HepG2 (cell line): ENCODE measurements at regions not wholly inside any gene's neighbourhood (a gene's known extent, or its start where the extent isn't known, plus 50 kb on each side); places are given as distances from the start of the nearest gene placed in this dataset.

Experiments used
- ATAC-seq: fragments of 200-7000 bp; cut with Tn5 transposase; 3 replicates; pipeline ENCODE4 v1.9.1; 2020; ENCODE audit warnings: mild to moderate bottlenecking, moderate library complexity
- BruUV-seq: library from RNA; stranded (reverse); fragments of 400-500 nt; replicated peaks from 2 replicates; lab custom pipeline; 2021; lab: Mats Ljungman, UMichigan
- CTCF ChIA-PET: fragments of 300-600 bp; formaldehyde crosslinking; extraction: SDS; loops from one replicate; lab custom pipeline; 2021; ENCODE audit warnings: low total read pairs, inconsistent platforms, low intra/inter-chr PET ratio; lab: Yijun Ruan, JAX
- POLR2A ChIA-PET: fragments of 350-600 bp; sonication (Branson Sonifier 250); formaldehyde crosslinking; loops from one replicate; lab custom pipeline; 2020; ENCODE audit warnings: antibody characterized with exemption, inconsistent platforms; lab: Yijun Ruan, JAX
- DNase-seq: peaks from one replicate; pipeline ENCODE4 v3.0.0-alpha.2; 2015; ENCODE audit warnings: low spot score
- FAIRE-seq: peaks from 3 replicates; lab custom pipeline; 2011; peaks lifted over from hg19 to GRCh38; lab: Jason Lieb, UNC
- H2AFZ ChIP-seq: one replicate; pipeline ENCODE4 v1.6.1; 2011; ENCODE audit warnings: low read length, inconsistent platforms
- H3K27ac ChIP-seq: fragments of 300-600 bp; 3 replicates; pipeline ENCODE4 v1.8.0; 2011; ENCODE audit warnings: mixed run types, mild to moderate bottlenecking, mixed read lengths, low read length, inconsistent platforms; ENCODE audit not compliant: insufficient read depth; ENCODE audit errors: extremely low read length
- H3K27me3 ChIP-seq, 2 experiments: fragments of 200-600 bp in 1 of 2; 2 replicates in 1 of 2; 3 replicates in 1 of 2; pipeline versions ENCODE4 v1.6.0 to v1.8.0; 2011; ENCODE audit warnings: low read length in 2 of 2, mild to moderate bottlenecking in 2 of 2, moderate library complexity in 2 of 2, inconsistent platforms in 1 of 2; ENCODE audit not compliant: insufficient read depth in 2 of 2, control insufficient read depth in 1 of 2
- H3K36me3 ChIP-seq, 2 experiments: fragments of 200-600 bp in 1 of 2; replicated peaks in 1 of 2; 2 replicates in 1 of 2; 3 replicates in 1 of 2; pipeline versions ENCODE4 v1.5.1 to v1.8.0; 2011; ENCODE audit warnings: low read length in 2 of 2, inconsistent platforms in 1 of 2; ENCODE audit not compliant: insufficient read depth in 2 of 2, control insufficient read depth in 1 of 2
- H3K4me1 ChIP-seq: 2 replicates; pipeline ENCODE4 v1.5.1; 2012; ENCODE audit warnings: low read length, inconsistent platforms; ENCODE audit not compliant: insufficient read depth
- H3K4me2 ChIP-seq: 2 replicates; pipeline ENCODE4 v1.6.0; 2011; ENCODE audit warnings: low read depth, low read length, inconsistent platforms
- H3K4me3 ChIP-seq, 3 experiments: fragments of 200-600 bp in 1 of 3; sonication (generic), shearing (Covaris generic) in 1 of 3; replicated peaks in 1 of 3; 2 replicates each; pipeline ENCODE4 v1.5.1; 2011 to 2016; ENCODE audit warnings: low read length in 3 of 3, inconsistent platforms in 2 of 3, low read depth in 2 of 3, mild to moderate bottlenecking in 2 of 3, control low read depth in 1 of 3, mixed read lengths in 1 of 3; ENCODE audit not compliant: insufficient read depth in 1 of 3
- H3K79me2 ChIP-seq: one replicate; pipeline ENCODE4 v1.6.1; 2011; ENCODE audit warnings: low read length, inconsistent platforms; ENCODE audit not compliant: insufficient read depth
- H3K9ac ChIP-seq: 2 replicates; pipeline ENCODE4 v1.6.0; 2011; ENCODE audit warnings: mild to moderate bottlenecking, low read depth, low read length, inconsistent platforms; ENCODE audit not compliant: insufficient read depth
- H3K9me3 ChIP-seq: 2 replicates; pipeline ENCODE4 v1.5.1; 2012; ENCODE audit warnings: mild to moderate bottlenecking, low read length
- H4K20me1 ChIP-seq: 2 replicates; pipeline ENCODE4 v1.6.0; 2011; ENCODE audit warnings: inconsistent platforms, mild to moderate bottlenecking, low read length, moderate library complexity; ENCODE audit not compliant: insufficient read depth
- AGO2 ChIP-seq: fragments of 200-400 bp; formaldehyde crosslinking; optimal IDR thresholded peaks from 2 replicates; pipeline ENCODE3; 2017; ENCODE audit warnings: mild to moderate bottlenecking, low read depth, low read length, moderate library complexity
- ARNTL ChIP-seq: sonication (generic); formaldehyde crosslinking; IDR thresholded peaks from 2 replicates; pipeline ENCODE4 v1.4.0; 2020; ENCODE audit warnings: mild to moderate bottlenecking, missing genetic modification reagents
- ESRRA ChIP-seq: sonication (generic); formaldehyde crosslinking; IDR thresholded peaks from 2 replicates; pipeline ENCODE4 v1.5.1; 2020; ENCODE audit warnings: mild to moderate bottlenecking, low read depth, missing genetic modification reagents
- HIC2 ChIP-seq: sonication (generic); formaldehyde crosslinking; IDR thresholded peaks from 2 replicates; pipeline ENCODE4 v1.9.0; 2022; ENCODE audit warnings: low read depth, missing genetic modification reagents
- KLF12 ChIP-seq: sonication (generic); formaldehyde crosslinking; IDR thresholded peaks from 2 replicates; pipeline ENCODE4 v1.4.0; 2020; ENCODE audit warnings: missing genetic modification reagents, borderline replicate concordance
- KLF13 ChIP-seq: sonication (generic); formaldehyde crosslinking; IDR thresholded peaks from 2 replicates; pipeline ENCODE4 v1.4.0; 2020; ENCODE audit warnings: mild to moderate bottlenecking, missing genetic modification reagents
- MYPOP ChIP-seq: sonication (generic); formaldehyde crosslinking; IDR thresholded peaks from 2 replicates; pipeline ENCODE4 v1.8.1; 2023; ENCODE audit warnings: mild to moderate bottlenecking, moderate library complexity, missing genetic modification reagents
- NFKBIZ ChIP-seq: IDR thresholded peaks from 2 replicates; pipeline ENCODE4 v1.6.1; 2018; ENCODE audit warnings: missing genetic modification reagents, missing compliant biosample characterization
- NR2F6 ChIP-seq, 2 experiments: IDR thresholded peaks; 2 replicates each; pipeline ENCODE4 v1.6.1; 2016; ENCODE audit warnings: antibody characterized with exemption in 1 of 2, mild to moderate bottlenecking in 1 of 2
- RXRB ChIP-seq: IDR thresholded peaks from 2 replicates; pipeline ENCODE4 v1.6.1; 2016; ENCODE audit warnings: borderline replicate concordance, missing genetic modification reagents, missing compliant biosample characterization
- SIN3B ChIP-seq: fragments of 150-350 bp; IDR thresholded peaks from 2 replicates; pipeline ENCODE4 v1.6.1; 2014; ENCODE audit warnings: low read length
- SRF ChIP-seq: IDR thresholded peaks from 2 replicates; pipeline ENCODE4 v1.6.1; 2011; ENCODE audit warnings: mild to moderate bottlenecking, low read depth, low read length, moderate library complexity
- ZNF343 ChIP-seq: sonication (generic); formaldehyde crosslinking; IDR thresholded peaks from 2 replicates; pipeline ENCODE4 v1.4.0; 2020; ENCODE audit warnings: mild to moderate bottlenecking, missing genetic modification reagents
- ZNF563 ChIP-seq: sonication (generic); formaldehyde crosslinking; IDR thresholded peaks from 2 replicates; pipeline ENCODE4 v1.8.0; 2022; ENCODE audit warnings: mild to moderate bottlenecking, moderate library complexity, missing genetic modification reagents
- ZNF589 ChIP-seq: sonication (generic); formaldehyde crosslinking; conservative IDR thresholded peaks from 2 replicates; pipeline ENCODE4 v1.8.0; 2022; ENCODE audit warnings: mild to moderate bottlenecking, moderate library complexity, missing genetic modification reagents
- WGBS: methylation state at CpG from one replicate; pipeline ENCODE4 v1.1.6; 2017; ENCODE audit warnings: low lambda C conversion rate; 5-methylcytosine and 5-hydroxymethylcytosine counted together
- in situ Hi-C: cut with HindIII; loops from 2 replicates; pipeline ENCODE4 v1.10.0; 2017; ENCODE audit warnings: low pct_unique_long_range_greater_than_20kb; ENCODE audit not compliant: extremely low pct_ligation_motif_present
- intact Hi-C: fragments of 100-400 bp; cut with micrococcal nuclease; formaldehyde crosslinking; loops from one replicate; pipeline ENCODE4 v1.10.0; 2022; ENCODE audit not compliant: unreplicated experiment
- TF ChIP-seq, protein P1 (sequence below): IDR thresholded peaks from 2 replicates; pipeline ENCODE4 v1.6.1; 2012; ENCODE audit warnings: inconsistent platforms
- TF ChIP-seq, protein P2 (sequence below): sonication (generic); formaldehyde crosslinking; IDR thresholded peaks from 2 replicates; pipeline ENCODE4 v1.4.0; 2020; ENCODE audit warnings: mild to moderate bottlenecking, missing genetic modification reagents
- TF ChIP-seq, protein P3 (sequence below): IDR thresholded peaks from 2 replicates; pipeline ENCODE4 v1.6.1; 2018; ENCODE audit warnings: missing genetic modification reagents, mild to moderate bottlenecking, missing compliant biosample characterization

GRCh38 chr6:159331451-159331850 is 162.3 kb downstream of the FNDC1 start (continued):
- TF ChIP-seq KLF12 (no peak), AGO2 (no peak), KLF13 (CRISPR knock-in tag) (no peak), SIN3B (no peak)

GRCh38 chr6:159329081-159329480 is 159.9 kb downstream of the FNDC1 start:
- in situ Hi-C loops, result no loop called here
- ChIA-PET POLR2A (no interaction called here), CTCF (no interaction called here)
- no peak overlapping the region for H3K9ac ChIP-seq
- H3K9me3 ChIP-seq, result peaks cover 8% of the 10 kb centered on the region; the same call in 1 of the 2 replicates
- no TSS peak for BruUV-seq
- H3K36me3 ChIP-seq, result no peaks in the 10 kb centered on the region
- H3K4me2 ChIP-seq, result no peak overlapping the region
- no peak overlapping the region for H2AFZ ChIP-seq
- DNase-seq (no peak), ATAC-seq (no peak), FAIRE-seq (no peak)
- no peak overlapping the region for H3K4me3 ChIP-seq
- no peak overlapping the region for H3K27ac ChIP-seq
- TF ChIP-seq ESRRA (CRISPR knock-in tag), result no peak
- no peak for TF ChIP-seq ZNF563 (CRISPR knock-in tag)
- TF ChIP-seq, protein P1, sequence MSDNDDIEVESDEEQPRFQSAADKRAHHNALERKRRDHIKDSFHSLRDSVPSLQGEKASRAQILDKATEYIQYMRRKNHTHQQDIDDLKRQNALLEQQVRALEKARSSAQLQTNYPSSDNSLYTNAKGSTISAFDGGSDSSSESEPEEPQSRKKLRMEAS, result no peak
- TF ChIP-seq MYPOP, result no peak
- no peak for TF ChIP-seq ZNF589 (CRISPR knock-in tag)
- TF ChIP-seq ARNTL (CRISPR knock-in tag), result no peak
- no peak for TF ChIP-seq SRF
- TF ChIP-seq RXRB (CRISPR knock-in tag), result no peak
- no peak for TF ChIP-seq NR2F6 (IDR thresholded peaks at IDR 0.05)
- no peak for TF ChIP-seq NR2F6 (CRISPR knock-in tag; IDR thresholded peaks at IDR 0.05)
- TF ChIP-seq, protein P2, sequence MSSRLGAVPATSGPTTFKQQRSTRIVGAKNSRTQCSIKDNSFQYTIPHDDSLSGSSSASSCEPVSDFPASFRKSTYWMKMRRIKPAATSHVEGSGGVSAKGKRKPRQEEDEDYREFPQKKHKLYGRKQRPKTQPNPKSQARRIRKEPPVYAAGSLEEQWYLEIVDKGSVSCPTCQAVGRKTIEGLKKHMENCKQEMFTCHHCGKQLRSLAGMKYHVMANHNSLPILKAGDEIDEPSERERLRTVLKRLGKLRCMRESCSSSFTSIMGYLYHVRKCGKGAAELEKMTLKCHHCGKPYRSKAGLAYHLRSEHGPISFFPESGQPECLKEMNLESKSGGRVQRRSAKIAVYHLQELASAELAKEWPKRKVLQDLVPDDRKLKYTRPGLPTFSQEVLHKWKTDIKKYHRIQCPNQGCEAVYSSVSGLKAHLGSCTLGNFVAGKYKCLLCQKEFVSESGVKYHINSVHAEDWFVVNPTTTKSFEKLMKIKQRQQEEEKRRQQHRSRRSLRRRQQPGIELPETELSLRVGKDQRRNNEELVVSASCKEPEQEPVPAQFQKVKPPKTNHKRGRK (CRISPR knock-in tag), result no peak
- no peak for TF ChIP-seq HIC2 (CRISPR knock-in tag)
- no peak for TF ChIP-seq ZNF343 (CRISPR knock-in tag)
- TF ChIP-seq NFKBIZ (CRISPR knock-in tag), result no peak
- TF ChIP-seq, protein P3, sequence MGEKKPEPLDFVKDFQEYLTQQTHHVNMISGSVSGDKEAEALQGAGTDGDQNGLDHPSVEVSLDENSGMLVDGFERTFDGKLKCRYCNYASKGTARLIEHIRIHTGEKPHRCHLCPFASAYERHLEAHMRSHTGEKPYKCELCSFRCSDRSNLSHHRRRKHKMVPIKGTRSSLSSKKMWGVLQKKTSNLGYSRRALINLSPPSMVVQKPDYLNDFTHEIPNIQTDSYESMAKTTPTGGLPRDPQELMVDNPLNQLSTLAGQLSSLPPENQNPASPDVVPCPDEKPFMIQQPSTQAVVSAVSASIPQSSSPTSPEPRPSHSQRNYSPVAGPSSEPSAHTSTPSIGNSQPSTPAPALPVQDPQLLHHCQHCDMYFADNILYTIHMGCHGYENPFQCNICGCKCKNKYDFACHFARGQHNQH (CRISPR knock-in tag), result no peak
- H4K20me1 ChIP-seq, result no peaks in the 10 kb centered on the region
- WGBS, result 4% methylated on average over 4 of the region's 4 CpGs
- no peaks in the 10 kb centered on the region for H3K79me2 ChIP-seq
- peaks cover 1 to 25% of the 10 kb centered on the region in 2 experiments; a peak in 3 of 5 replicates for H3K27me3 ChIP-seq
- no peaks in the 10 kb centered on the region for H3K4me1 ChIP-seq
- intact Hi-C loops, result no loop called here
